Cardiac muscle cell (in vitro differentiated cells and primary cell): ENCODE measurements at regions not wholly inside any gene's neighbourhood (a gene's known extent, or its start where the extent isn't known, plus 50 kb on each side); places are given as distances from the start of the nearest gene placed in this dataset.

Experiments used
- DNase-seq, 2 donors: peaks; one replicate each; pipeline versions ENCODE4 v3.0.0 to v3.0.0-alpha.2; 2010 to 2017; ENCODE audit warnings: low read depth in 1 of 2, low spot score in 1 of 2
- H3K27ac ChIP-seq: fragments of 200-600 bp; sonication (generic); 2 replicates; pipeline ENCODE4 v1.5.1; 2016
- H3K27me3 ChIP-seq: fragments of 200-600 bp; sonication (generic); 2 replicates; pipeline ENCODE4 v1.6.0; 2016; ENCODE audit warnings: control low read depth
- H3K36me3 ChIP-seq: fragments of 200-600 bp; sonication (generic); 2 replicates; pipeline ENCODE4 v1.5.1; 2016; ENCODE audit warnings: control low read depth
- H3K4me1 ChIP-seq: fragments of 200-600 bp; sonication (generic); 2 replicates; pipeline ENCODE4 v1.8.1; 2017; ENCODE audit warnings: low read depth, mild to moderate bottlenecking, mixed run types
- H3K4me3 ChIP-seq: fragments of 200-600 bp; sonication (generic); 2 replicates; pipeline ENCODE4 v1.5.1; 2016; ENCODE audit warnings: mild to moderate bottlenecking
- H3K9me3 ChIP-seq: fragments of 200-600 bp; sonication (generic); 2 replicates; pipeline ENCODE4 v1.5.1; 2017; ENCODE audit warnings: low read depth, mild to moderate bottlenecking, control low read depth
- CTCF ChIP-seq: IDR thresholded peaks from 2 replicates; pipeline ENCODE4 v1.5.1; 2012; ENCODE audit warnings: low read depth, mild to moderate bottlenecking, low read length

- no peak for TF ChIP-seq CTCF
- no peak overlapping the region for H3K4me3 ChIP-seq
- peaks cover 6% of the 10 kb centered on the region for H3K4me1 ChIP-seq
- no peaks in the 10 kb centered on the region for H3K9me3 ChIP-seq
- no peaks in the 10 kb centered on the region for H3K36me3 ChIP-seq
- no peak for DNase-seq
- H3K27ac ChIP-seq = no peak overlapping the region
- H3K27me3 ChIP-seq = no peaks in the 10 kb centered on the region
These were observed 829.7 kb upstream of the FAT3 start for GRCh38 chr11:91394727-91395414.

- no peak for DNase-seq
- TF ChIP-seq CTCF = no peak
- no peaks in the 10 kb centered on the region for H3K9me3 ChIP-seq
- no peak overlapping the region for H3K27ac ChIP-seq
- H3K4me3 ChIP-seq = no peak overlapping the region
- H3K36me3 ChIP-seq = no peaks in the 10 kb centered on the region
- H3K27me3 ChIP-seq = no peaks in the 10 kb centered on the region
- peaks cover 6% of the 10 kb centered on the region for H3K4me1 ChIP-seq
These were observed 830.4 kb upstream of the FAT3 start for GRCh38 chr11:91394073-91394726.

GRCh38 chr11:91382946-91383345 lies 841.7 kb upstream of the FAT3 start:
- H3K27ac ChIP-seq = no peak overlapping the region
- H3K4me3 ChIP-seq = no peak overlapping the region
- no peak for TF ChIP-seq CTCF
- no peaks in the 10 kb centered on the region for H3K9me3 ChIP-seq
- no peaks in the 10 kb centered on the region for H3K27me3 ChIP-seq
- H3K36me3 ChIP-seq = no peaks in the 10 kb centered on the region
- H3K4me1 ChIP-seq = peaks cover 5% of the 10 kb centered on the region
- DNase-seq = no peak

- H3K36me3 ChIP-seq = no peaks in the 10 kb centered on the region
- no peaks in the 10 kb centered on the region for H3K27me3 ChIP-seq
- no peak for DNase-seq
- TF ChIP-seq CTCF = no peak
- no peak overlapping the region for H3K27ac ChIP-seq
- H3K4me1 ChIP-seq = no peaks in the 10 kb centered on the region
- no peak overlapping the region for H3K4me3 ChIP-seq
- H3K9me3 ChIP-seq = no peaks in the 10 kb centered on the region
These were observed 849.8 kb upstream of the FAT3 start for GRCh38 chr11:91374794-91375193.

GRCh38 chr11:91373497-91373896 lies 851.1 kb upstream of the FAT3 start:
- H3K36me3 ChIP-seq = no peaks in the 10 kb centered on the region
- H3K27ac ChIP-seq = no peak overlapping the region
- TF ChIP-seq CTCF = no peak
- no peak overlapping the region for H3K4me3 ChIP-seq
- no peaks in the 10 kb centered on the region for H3K9me3 ChIP-seq
- no peak for DNase-seq
- no peaks in the 10 kb centered on the region for H3K27me3 ChIP-seq
- no peaks in the 10 kb centered on the region for H3K4me1 ChIP-seq
